Ovary (tissue), 7 donors: ENCODE measurements at regions not wholly inside any gene's neighbourhood (a gene's known extent, or its start where the extent isn't known, plus 50 kb on each side); places are given as distances from the start of the nearest gene placed in this dataset.

Experiments
- DNase-seq, 5 donors: peaks; one replicate each; pipeline ENCODE4 v3.0.0-alpha.2; 2019 to 2020
- H3K27ac ChIP-seq, 2 donors: fragments of 200-600 bp; one replicate each; pipeline versions ENCODE4 v1.5.1 to v1.8.0; 2019 to 2022
- H3K27me3 ChIP-seq: fragments of 200-600 bp; one replicate; pipeline ENCODE4 v1.8.0; 2022
- H3K36me3 ChIP-seq: fragments of 200-600 bp; sonication (generic); one replicate; pipeline ENCODE4 v1.5.1; 2019
- H3K4me1 ChIP-seq: one replicate; pipeline ENCODE4 v1.8.1; 2013; ENCODE audit warnings: mild to moderate bottlenecking, moderate library complexity; ENCODE audit not compliant: insufficient read depth
- H3K4me3 ChIP-seq: fragments of 200-600 bp; sonication (generic); one replicate; pipeline ENCODE4 v1.5.1; 2017
- H3K9me3 ChIP-seq, 2 donors: fragments of 200-600 bp in 1 of 2; sonication (generic) in 1 of 2; one replicate each; pipeline versions ENCODE4 v1.5.1 to v1.8.1; 2013 to 2019; ENCODE audit warnings: mild to moderate bottlenecking in 1 of 2, moderate library complexity in 1 of 2
- CTCF ChIP-seq, 3 donors: fragments of 450-650 bp in 2 of 3; fragments of 200-600 bp in 1 of 3; IDR thresholded peaks; one replicate each; pipeline versions ENCODE4 v1.5.1 to v1.8.0; 2016 to 2022; ENCODE audit warnings: antibody characterized with exemption in 3 of 3, mild to moderate bottlenecking in 1 of 3
- EP300 ChIP-seq: sonication (generic); formaldehyde crosslinking; IDR thresholded peaks from one replicate; pipeline ENCODE4 v1.6.1; 2017; ENCODE audit warnings: antibody characterized with exemption
- POLR2A ChIP-seq: fragments of 450-650 bp; IDR thresholded peaks from one replicate; pipeline ENCODE4 v1.6.1; 2017; ENCODE audit warnings: antibody characterized with exemption, mild to moderate bottlenecking, moderate library complexity
- WGBS, 3 donors: extraction: QIAGEN DNeasy Blood & Tissue Kit in 1 of 3; methylation state at CpG; one replicate each; pipeline versions ENCODE4 v1.1.5 to v1.1.7; 2013 to 2017; 5-methylcytosine and 5-hydroxymethylcytosine counted together
- intact Hi-C, 4 donors: fragments of 100-400 bp; cut with DNase I; formaldehyde crosslinking; loops; one replicate each; pipeline versions ENCODE4 v1.11.0 to v1.15.1; 2022 to 2023
- donor health status: DM: no; HTN: no; CAD: no; lungs with moderate emphysema.
- donor health status: DM: no; HTN: no; CAD: no.
- donor health status: Bipolar disorder and iron deficiency.
- donor health status: DM: no; HTN: no; CAD: no.
- donor health status: DM: yes; HTN: yes; CAD: no.

GRCh38 chr6:84553527-84553926 is 210.9 kb downstream of the TBX18 start:
- Histone ChIP-seq H3K27ac (no peak overlapping the region), H3K4me1 (no peaks in the 10 kb centered on the region), H3K36me3 (no peaks in the 10 kb centered on the region), H3K4me3 (no peak overlapping the region), H3K27me3 (no peaks in the 10 kb centered on the region), H3K9me3 (no peaks in the 10 kb centered on the region)
- intact Hi-C loops: no loop called here
- WGBS, 3 donors: 19 to 61% (median 33%) methylated on average over 1 of the region's 1 CpG
- TF ChIP-seq EP300 (no peak), CTCF (IDR thresholded peaks at IDR 0.05) (no peak), POLR2A (no peak)
- DNase-seq: no peak

GRCh38 chr6:84551797-84552196 is 212.6 kb downstream of the TBX18 start:
- no peak for TF ChIP-seq POLR2A
- TF ChIP-seq CTCF (IDR thresholded peaks at IDR 0.05): no peak
- TF ChIP-seq EP300: no peak
- Histone ChIP-seq H3K27me3 (no peaks in the 10 kb centered on the region), H3K4me3 (no peak overlapping the region), H3K27ac (no peak overlapping the region), H3K4me1 (no peaks in the 10 kb centered on the region), H3K36me3 (no peaks in the 10 kb centered on the region), H3K9me3 (no peaks in the 10 kb centered on the region)
- intact Hi-C loops: no loop called here
- 79 to 100% (median 88%) methylated on average over 5 to 6 of the region's 6 CpGs for WGBS, 3 donors
- DNase-seq: no peak

- no peak overlapping the region for H3K4me3 ChIP-seq
- no peaks in the 10 kb centered on the region for H3K36me3 ChIP-seq
- TF ChIP-seq POLR2A (no peak), EP300 (no peak), CTCF (IDR thresholded peaks at IDR 0.05) (no peak)
- DNase-seq: no peak
- intact Hi-C loops: no loop called here
- no peaks in the 10 kb centered on the region for H3K27me3 ChIP-seq
- 80 to 89% (median 88%) methylated on average over 4 of the region's 4 CpGs for WGBS, 3 donors
- H3K4me1 ChIP-seq: no peaks in the 10 kb centered on the region
- H3K27ac ChIP-seq: no peak overlapping the region
- no peaks in the 10 kb centered on the region for H3K9me3 ChIP-seq
These were observed 214.5 kb downstream of the TBX18 start for GRCh38 chr6:84549917-84550316.

GRCh38 chr6:84547341-84547801 is 217.0 kb downstream of the TBX18 start:
- H3K9me3 ChIP-seq: no peaks in the 10 kb centered on the region
- H3K4me3 ChIP-seq: no peak overlapping the region
- TF ChIP-seq POLR2A: no peak
- TF ChIP-seq CTCF (IDR thresholded peaks at IDR 0.05): no peak
- no peak for TF ChIP-seq EP300
- H3K4me1 ChIP-seq: no peaks in the 10 kb centered on the region
- no peak overlapping the region for H3K27ac ChIP-seq
- WGBS, 3 donors: 43 to 69% (median 45%) methylated on average over 5 of the region's 5 CpGs
- no peaks in the 10 kb centered on the region for H3K27me3 ChIP-seq
- DNase-seq: no peak
- no peaks in the 10 kb centered on the region for H3K36me3 ChIP-seq
- intact Hi-C loops: no loop called here
